ENCODE measurements at regions not wholly inside any gene's neighbourhood (a gene's known extent, or its start where the extent isn't known, plus 50 kb on each side); places are given as distances from the start of the nearest gene placed in this dataset.

- H3K36me3 ChIP-seq: no peaks in the 10 kb centered on the region
- in situ Hi-C loops (cut with MboI; ENCODE audit: low sequenced_read_pairs in 4 of 4) (no loop called here), intact Hi-C loops (cut with DNase I; ENCODE audit: low total_unique reads) (no loop called here)
- TF ChIP-seq POLR2A (IDR thresholded peaks at IDR 0.05): no peak
- no peaks in the 10 kb centered on the region for H3K9me3 ChIP-seq
- no peak overlapping the region for H3K27ac ChIP-seq
- no peak for ATAC-seq
- no peaks in the 10 kb centered on the region for H3K4me1 ChIP-seq
- H3K27me3 ChIP-seq: no peaks in the 10 kb centered on the region
- H3K4me3 ChIP-seq: no peak overlapping the region
- no peak for DNase-seq
Observed at GRCh38 chr4:18262832-18263231, 241.3 kb upstream of the LCORL start.

GRCh38 chr4:18252052-18252451 lies 230.5 kb upstream of the LCORL start:
- Histone ChIP-seq H3K9me3 (no peaks in the 10 kb centered on the region), H3K27me3 (no peaks in the 10 kb centered on the region), H3K4me3 (no peak overlapping the region), H3K36me3 (no peaks in the 10 kb centered on the region), H3K4me1 (no peaks in the 10 kb centered on the region), H3K27ac (no peak overlapping the region)
- no peak for ATAC-seq
- TF ChIP-seq POLR2A (IDR thresholded peaks at IDR 0.05) (no peak), CTCF (IDR thresholded peaks at IDR 0.05 in 4 of 5, conservative IDR thresholded peaks at IDR 0.05 in 1 of 5) (no peak)
- intact Hi-C loops (cut with DNase I; ENCODE audit: low total_unique reads) (no loop called here), in situ Hi-C loops (cut with MboI; ENCODE audit: low sequenced_read_pairs in 4 of 4) (no loop called here)
- DNase-seq: no peak

- Histone ChIP-seq H3K4me3 (no peak overlapping the region), H3K36me3 (no peaks in the 10 kb centered on the region), H3K9me3 (no peaks in the 10 kb centered on the region), H3K27ac (no peak overlapping the region), H3K27me3 (no peaks in the 10 kb centered on the region), H3K4me1 (no peaks in the 10 kb centered on the region)
- intact Hi-C loops (cut with DNase I; ENCODE audit: low total_unique reads): no loop called here
- TF ChIP-seq CTCF (IDR thresholded peaks at IDR 0.05 in 4 of 5, conservative IDR thresholded peaks at IDR 0.05 in 1 of 5) (no peak), POLR2A (IDR thresholded peaks at IDR 0.05) (no peak)
- ATAC-seq: no peak
- no peak for DNase-seq
- in situ Hi-C loops (cut with MboI; ENCODE audit: low sequenced_read_pairs in 4 of 4): no loop called here
Observed at GRCh38 chr4:18250564-18250963, 229.0 kb upstream of the LCORL start.

GRCh38 chr4:18248611-18249010 lies 227.1 kb upstream of the LCORL start:
- intact Hi-C loops (cut with DNase I; ENCODE audit: low total_unique reads): no loop called here
- no peak for ATAC-seq
- no peaks in the 10 kb centered on the region for H3K9me3 ChIP-seq
- H3K36me3 ChIP-seq: no peaks in the 10 kb centered on the region
- no peak for DNase-seq
- in situ Hi-C loops (cut with MboI; ENCODE audit: low sequenced_read_pairs in 4 of 4): no loop called here
- no peaks in the 10 kb centered on the region for H3K27me3 ChIP-seq
- H3K4me1 ChIP-seq: no peaks in the 10 kb centered on the region
- H3K4me3 ChIP-seq: no peak overlapping the region
- H3K27ac ChIP-seq: no peak overlapping the region
- TF ChIP-seq POLR2A (IDR thresholded peaks at IDR 0.05): no peak
- TF ChIP-seq CTCF (IDR thresholded peaks at IDR 0.05 in 4 of 5, conservative IDR thresholded peaks at IDR 0.05 in 1 of 5): no peak

GRCh38 chr4:18247189-18247588 lies 225.6 kb upstream of the LCORL start:
- ATAC-seq: no peak
- no peak for DNase-seq
- no peaks in the 10 kb centered on the region for H3K9me3 ChIP-seq
- peaks cover 0 to 1% of the 10 kb centered on the region in 2 donors for H3K4me1 ChIP-seq
- intact Hi-C loops (cut with DNase I; ENCODE audit: low total_unique reads) (no loop called here), in situ Hi-C loops (cut with MboI; ENCODE audit: low sequenced_read_pairs in 4 of 4) (no loop called here)
- no peaks in the 10 kb centered on the region for H3K36me3 ChIP-seq
- TF ChIP-seq CTCF (IDR thresholded peaks at IDR 0.05 in 4 of 5, conservative IDR thresholded peaks at IDR 0.05 in 1 of 5): no peak
- no peak for TF ChIP-seq POLR2A (IDR thresholded peaks at IDR 0.05)
- no peak overlapping the region for H3K4me3 ChIP-seq
- no peaks in the 10 kb centered on the region for H3K27me3 ChIP-seq
- no peak overlapping the region for H3K27ac ChIP-seq

All from gastrocnemius medialis (tissue), 4 donors.